HL-60 (cell line): ENCODE measurements at regions not wholly inside any gene's neighbourhood (a gene's known extent, or its start where the extent isn't known, plus 50 kb on each side); places are given as distances from the start of the nearest gene placed in this dataset.

Source experiments
- CTCF ChIP-seq: IDR thresholded peaks from one replicate; pipeline ENCODE4 v1.5.1; 2011; ENCODE audit warnings: low read length, control low read depth, inconsistent platforms; ENCODE audit not compliant: insufficient read depth
- GABPA ChIP-seq: IDR thresholded peaks from 2 replicates; pipeline ENCODE4 v1.6.1; 2012; ENCODE audit warnings: low read depth
- POLR2AphosphoS5 ChIP-seq: IDR thresholded peaks from 2 replicates; pipeline ENCODE4 v1.6.1; 2012; ENCODE audit warnings: low read depth
- SPI1 ChIP-seq: IDR thresholded peaks from 2 replicates; pipeline ENCODE4 v1.6.1; 2012; ENCODE audit warnings: low read depth, mild to moderate bottlenecking, borderline replicate concordance
- TF ChIP-seq, protein P1 (sequence below): IDR thresholded peaks from 2 replicates; pipeline ENCODE4 v1.6.1; 2012; ENCODE audit warnings: low read depth; ENCODE audit not compliant: insufficient replicate concordance

DNA sequence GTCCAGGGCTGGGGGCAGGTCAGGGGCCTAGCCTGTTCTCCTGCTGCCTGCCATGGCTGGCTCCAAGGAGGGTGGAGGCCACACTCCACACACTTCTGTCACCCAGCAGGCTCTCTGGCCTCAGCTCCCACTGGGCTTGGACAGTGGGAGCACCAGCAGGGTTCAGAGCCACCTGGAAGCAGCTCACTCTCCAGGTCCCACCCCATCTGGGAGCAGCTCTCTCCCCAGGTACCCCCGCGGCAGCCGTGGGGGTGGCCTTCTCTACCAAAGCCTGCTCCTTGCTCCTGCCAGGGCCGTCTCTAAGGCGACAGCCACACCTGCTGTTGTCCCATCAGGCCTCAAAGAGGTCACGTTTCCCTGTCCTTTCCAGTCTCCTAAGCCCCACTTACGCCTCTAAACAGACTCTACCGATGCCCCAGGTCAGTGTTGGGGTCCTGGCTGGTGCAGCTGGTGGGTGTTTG lies 142.5 kb upstream of the RET start:
- no peak for TF ChIP-seq GABPA
- TF ChIP-seq CTCF, result no peak
- TF ChIP-seq, protein P1, sequence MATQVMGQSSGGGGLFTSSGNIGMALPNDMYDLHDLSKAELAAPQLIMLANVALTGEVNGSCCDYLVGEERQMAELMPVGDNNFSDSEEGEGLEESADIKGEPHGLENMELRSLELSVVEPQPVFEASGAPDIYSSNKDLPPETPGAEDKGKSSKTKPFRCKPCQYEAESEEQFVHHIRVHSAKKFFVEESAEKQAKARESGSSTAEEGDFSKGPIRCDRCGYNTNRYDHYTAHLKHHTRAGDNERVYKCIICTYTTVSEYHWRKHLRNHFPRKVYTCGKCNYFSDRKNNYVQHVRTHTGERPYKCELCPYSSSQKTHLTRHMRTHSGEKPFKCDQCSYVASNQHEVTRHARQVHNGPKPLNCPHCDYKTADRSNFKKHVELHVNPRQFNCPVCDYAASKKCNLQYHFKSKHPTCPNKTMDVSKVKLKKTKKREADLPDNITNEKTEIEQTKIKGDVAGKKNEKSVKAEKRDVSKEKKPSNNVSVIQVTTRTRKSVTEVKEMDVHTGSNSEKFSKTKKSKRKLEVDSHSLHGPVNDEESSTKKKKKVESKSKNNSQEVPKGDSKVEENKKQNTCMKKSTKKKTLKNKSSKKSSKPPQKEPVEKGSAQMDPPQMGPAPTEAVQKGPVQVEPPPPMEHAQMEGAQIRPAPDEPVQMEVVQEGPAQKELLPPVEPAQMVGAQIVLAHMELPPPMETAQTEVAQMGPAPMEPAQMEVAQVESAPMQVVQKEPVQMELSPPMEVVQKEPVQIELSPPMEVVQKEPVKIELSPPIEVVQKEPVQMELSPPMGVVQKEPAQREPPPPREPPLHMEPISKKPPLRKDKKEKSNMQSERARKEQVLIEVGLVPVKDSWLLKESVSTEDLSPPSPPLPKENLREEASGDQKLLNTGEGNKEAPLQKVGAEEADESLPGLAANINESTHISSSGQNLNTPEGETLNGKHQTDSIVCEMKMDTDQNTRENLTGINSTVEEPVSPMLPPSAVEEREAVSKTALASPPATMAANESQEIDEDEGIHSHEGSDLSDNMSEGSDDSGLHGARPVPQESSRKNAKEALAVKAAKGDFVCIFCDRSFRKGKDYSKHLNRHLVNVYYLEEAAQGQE, result no peak
- TF ChIP-seq POLR2AphosphoS5, result no peak
- no peak for TF ChIP-seq SPI1
